ENCODE measurements at regions not wholly inside any gene's neighbourhood (a gene's known extent, or its start where the extent isn't known, plus 50 kb on each side); places are given as distances from the start of the nearest gene placed in this dataset.

- TF ChIP-seq, protein P1, sequence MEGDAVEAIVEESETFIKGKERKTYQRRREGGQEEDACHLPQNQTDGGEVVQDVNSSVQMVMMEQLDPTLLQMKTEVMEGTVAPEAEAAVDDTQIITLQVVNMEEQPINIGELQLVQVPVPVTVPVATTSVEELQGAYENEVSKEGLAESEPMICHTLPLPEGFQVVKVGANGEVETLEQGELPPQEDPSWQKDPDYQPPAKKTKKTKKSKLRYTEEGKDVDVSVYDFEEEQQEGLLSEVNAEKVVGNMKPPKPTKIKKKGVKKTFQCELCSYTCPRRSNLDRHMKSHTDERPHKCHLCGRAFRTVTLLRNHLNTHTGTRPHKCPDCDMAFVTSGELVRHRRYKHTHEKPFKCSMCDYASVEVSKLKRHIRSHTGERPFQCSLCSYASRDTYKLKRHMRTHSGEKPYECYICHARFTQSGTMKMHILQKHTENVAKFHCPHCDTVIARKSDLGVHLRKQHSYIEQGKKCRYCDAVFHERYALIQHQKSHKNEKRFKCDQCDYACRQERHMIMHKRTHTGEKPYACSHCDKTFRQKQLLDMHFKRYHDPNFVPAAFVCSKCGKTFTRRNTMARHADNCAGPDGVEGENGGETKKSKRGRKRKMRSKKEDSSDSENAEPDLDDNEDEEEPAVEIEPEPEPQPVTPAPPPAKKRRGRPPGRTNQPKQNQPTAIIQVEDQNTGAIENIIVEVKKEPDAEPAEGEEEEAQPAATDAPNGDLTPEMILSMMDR (IDR thresholded peaks at IDR 0.05) = no peak
- no peak for TF ChIP-seq POLR2AphosphoS5 (IDR thresholded peaks at IDR 0.05; ENCODE audit: low read depth, low read length)
- TF ChIP-seq REST (IDR thresholded peaks at IDR 0.05; ENCODE audit: insufficient read depth in 1 of 2, low read depth in 2 of 2, low read length in 1 of 2) = no peak
These were observed 146.5 kb downstream of the NSG2 start for GRCh38 chr5:174191850-174192655.

Data from Panc1 (cell line).